Osteoblast (primary cell): ENCODE measurements at regions not wholly inside any gene's neighbourhood (a gene's known extent, or its start where the extent isn't known, plus 50 kb on each side); places are given as distances from the start of the nearest gene placed in this dataset.

Source experiments
- DNase-seq: peaks from one replicate; pipeline ENCODE4 v3.0.0; 2011; ENCODE audit warnings: low spot score, mixed read lengths; ENCODE audit not compliant: insufficient read length; ENCODE audit errors: missing footprints
- H2AFZ ChIP-seq: 2 replicates; pipeline ENCODE4 v1.6.0; 2011; ENCODE audit warnings: mild to moderate bottlenecking, low read length
- H3K27ac ChIP-seq: 2 replicates; pipeline ENCODE4 v1.5.1; 2011; ENCODE audit warnings: mild to moderate bottlenecking, low read depth, low read length, moderate library complexity
- H3K27me3 ChIP-seq: 2 replicates; pipeline ENCODE4 v1.6.0; 2012; ENCODE audit warnings: mild to moderate bottlenecking, control low read depth, inconsistent platforms, low read length, moderate library complexity; ENCODE audit not compliant: insufficient read depth
- H3K36me3 ChIP-seq: 2 replicates; pipeline ENCODE4 v1.5.1; 2011; ENCODE audit warnings: mild to moderate bottlenecking, low read length, control low read depth, moderate library complexity; ENCODE audit not compliant: insufficient read depth
- H3K4me1 ChIP-seq: 2 replicates; pipeline ENCODE4 v1.5.1; 2011; ENCODE audit warnings: mild to moderate bottlenecking, low read length, control low read depth, moderate library complexity; ENCODE audit not compliant: insufficient read depth
- H3K4me2 ChIP-seq: 2 replicates; pipeline ENCODE4 v1.6.0; 2011; ENCODE audit warnings: mild to moderate bottlenecking, low read length; ENCODE audit not compliant: insufficient read depth
- H3K4me3 ChIP-seq: fragments of 200-600 bp; sonication (generic); 3 replicates; pipeline ENCODE4 v1.5.1; 2012; ENCODE audit warnings: mild to moderate bottlenecking, low read length, inconsistent platforms; ENCODE audit not compliant: insufficient read depth
- H3K79me2 ChIP-seq: 2 replicates; pipeline ENCODE4 v1.6.0; 2012; ENCODE audit warnings: mild to moderate bottlenecking, low read length, control low read depth, inconsistent platforms; ENCODE audit not compliant: insufficient read depth
- H3K9me3 ChIP-seq: 2 replicates; pipeline ENCODE4 v1.5.1; 2011; ENCODE audit warnings: low read depth, low read length, control low read depth
- H4K20me1 ChIP-seq: 2 replicates; pipeline ENCODE4 v1.6.0; 2012; ENCODE audit warnings: mild to moderate bottlenecking, low read length, control low read depth; ENCODE audit not compliant: insufficient read depth
- CTCF ChIP-seq: IDR thresholded peaks from 2 replicates; pipeline ENCODE4 v1.5.1; 2011; ENCODE audit warnings: mild to moderate bottlenecking, low read depth, low read length, moderate library complexity; ENCODE audit errors: extremely low read depth

- DNase-seq = no peak
- Histone ChIP-seq H3K79me2 (no peaks in the 10 kb centered on the region), H3K27ac (no peak overlapping the region), H3K4me3 (no peak overlapping the region), H3K4me2 (no peak overlapping the region), H3K27me3 (no peaks in the 10 kb centered on the region), H3K4me1 (no peaks in the 10 kb centered on the region), H2AFZ (no peak overlapping the region), H4K20me1 (no peaks in the 10 kb centered on the region), H3K9me3 (no peaks in the 10 kb centered on the region), H3K36me3 (no peaks in the 10 kb centered on the region)
- no peak for TF ChIP-seq CTCF
These were observed 385.6 kb upstream of the NPVF start for GRCh38 chr7:25613912-25614311.

- Histone ChIP-seq H3K36me3 (no peaks in the 10 kb centered on the region), H3K4me3 (no peak overlapping the region), H4K20me1 (no peaks in the 10 kb centered on the region), H3K9me3 (no peaks in the 10 kb centered on the region), H3K27me3 (no peaks in the 10 kb centered on the region), H3K4me1 (no peaks in the 10 kb centered on the region), H3K27ac (no peak overlapping the region), H2AFZ (no peak overlapping the region), H3K4me2 (no peak overlapping the region), H3K79me2 (no peaks in the 10 kb centered on the region)
- no peak for DNase-seq
- no peak for TF ChIP-seq CTCF
These were observed 386.1 kb upstream of the NPVF start for GRCh38 chr7:25614415-25614814.

- Histone ChIP-seq H3K4me2 (no peak overlapping the region), H3K4me1 (no peaks in the 10 kb centered on the region), H3K27me3 (no peaks in the 10 kb centered on the region), H2AFZ (no peak overlapping the region), H4K20me1 (no peaks in the 10 kb centered on the region), H3K27ac (no peak overlapping the region), H3K36me3 (no peaks in the 10 kb centered on the region), H3K79me2 (no peaks in the 10 kb centered on the region), H3K4me3 (no peak overlapping the region), H3K9me3 (no peaks in the 10 kb centered on the region)
- TF ChIP-seq CTCF = no peak
- no peak for DNase-seq
These were observed 386.7 kb upstream of the NPVF start for GRCh38 chr7:25615003-25615402.

- Histone ChIP-seq H3K4me1 (no peaks in the 10 kb centered on the region), H3K79me2 (no peaks in the 10 kb centered on the region)
These were observed 387.3 kb upstream of the NPVF start for GRCh38 chr7:25615593-25615992.

More at GRCh38 chr7:25615593-25615992, 387.3 kb upstream of the NPVF start:
- DNase-seq = no peak
- TF ChIP-seq CTCF = no peak
- no peak overlapping the region for H3K27ac ChIP-seq
- no peaks in the 10 kb centered on the region for H3K9me3 ChIP-seq
- H3K4me3 ChIP-seq = no peak overlapping the region
- no peaks in the 10 kb centered on the region for H3K36me3 ChIP-seq
- no peaks in the 10 kb centered on the region for H4K20me1 ChIP-seq
- no peak overlapping the region for H2AFZ ChIP-seq
- H3K4me2 ChIP-seq = no peak overlapping the region
- H3K27me3 ChIP-seq = no peaks in the 10 kb centered on the region
